ENCODE measurements at regions not wholly inside any gene's neighbourhood (a gene's known extent, or its start where the extent isn't known, plus 50 kb on each side); places are given as distances from the start of the nearest gene placed in this dataset.

DNA sequence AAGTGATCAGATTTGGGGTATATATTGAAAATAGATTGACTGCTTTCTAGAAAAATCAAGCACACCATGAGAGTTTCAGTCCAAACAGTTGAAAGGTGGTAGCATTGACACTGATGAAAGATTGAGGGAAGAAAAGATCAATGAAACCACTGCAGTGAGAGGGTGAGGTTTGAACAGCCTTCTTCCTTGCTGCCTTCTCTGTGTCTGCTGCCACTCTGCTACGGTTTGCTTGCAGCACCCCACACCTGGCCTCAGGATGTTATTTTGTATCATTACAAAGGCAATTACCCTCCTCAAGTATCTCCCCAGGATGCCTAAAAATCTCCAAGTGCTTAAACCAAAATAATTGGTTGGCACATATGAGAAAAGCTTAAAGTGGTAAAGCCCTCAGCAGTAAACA, 683.6 kb upstream of the ARPP21 start:
- DNase-seq (ENCODE audit: low read depth) = no peak
- TF ChIP-seq CTCF (conservative IDR thresholded peaks at IDR 0.05; ENCODE audit: low read depth, low read length) = no peak
- no peak overlapping the region for H3K4me3 ChIP-seq (ENCODE audit: low read depth, low read length)

- no peak for DNase-seq (ENCODE audit: low read depth)
- no peak for TF ChIP-seq CTCF (conservative IDR thresholded peaks at IDR 0.05; ENCODE audit: low read depth, low read length)
Measured at GRCh38 chr3:34956511-34956910, 682.8 kb upstream of the ARPP21 start.

GRCh38 chr3:34957677-34958076, 681.6 kb upstream of the ARPP21 start:
- no peak for DNase-seq (ENCODE audit: low read depth)
- TF ChIP-seq CTCF (conservative IDR thresholded peaks at IDR 0.05; ENCODE audit: low read depth, low read length) = no peak
- no peak overlapping the region for H3K4me3 ChIP-seq (ENCODE audit: low read depth, low read length)

More at GRCh38 chr3:34956511-34956910, 682.8 kb upstream of the ARPP21 start:
- no peak overlapping the region for H3K4me3 ChIP-seq (ENCODE audit: low read depth, low read length)

- no peak overlapping the region for H3K4me3 ChIP-seq (ENCODE audit: low read depth, low read length)
- no peak for DNase-seq (ENCODE audit: low read depth)
- TF ChIP-seq CTCF (conservative IDR thresholded peaks at IDR 0.05; ENCODE audit: low read depth, low read length) = peak; percentile 40
Measured at GRCh38 chr3:34969513-34969912, 669.8 kb upstream of the ARPP21 start.

DNA sequence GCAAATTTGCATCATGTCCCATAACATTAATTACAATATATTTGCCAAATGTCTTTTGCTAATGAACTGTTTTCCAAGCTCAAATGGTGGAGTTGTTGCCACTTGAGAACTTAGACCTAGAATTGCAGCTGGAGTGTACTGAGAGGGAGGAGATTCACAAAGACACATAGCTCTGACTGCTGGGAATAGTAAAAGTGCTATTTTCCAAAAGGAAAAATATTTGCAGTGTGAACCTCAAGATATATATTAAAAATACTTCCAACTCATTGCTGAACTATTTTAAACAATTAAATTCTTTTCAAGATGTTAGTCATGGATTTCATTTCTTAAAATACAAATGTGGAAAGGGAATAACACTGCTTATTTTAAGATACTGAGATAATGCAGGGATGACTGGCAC, 666.8 kb upstream of the ARPP21 start:
- H3K4me3 ChIP-seq (ENCODE audit: low read depth, low read length) = no peak overlapping the region
- TF ChIP-seq CTCF (conservative IDR thresholded peaks at IDR 0.05; ENCODE audit: low read depth, low read length) = no peak
- no peak for DNase-seq (ENCODE audit: low read depth)

- no peak for DNase-seq (ENCODE audit: low read depth)
- no peak for TF ChIP-seq CTCF (conservative IDR thresholded peaks at IDR 0.05; ENCODE audit: low read depth, low read length)
- no peak overlapping the region for H3K4me3 ChIP-seq (ENCODE audit: low read depth, low read length)
Measured at GRCh38 chr3:34973586-34973985, 665.7 kb upstream of the ARPP21 start.

- no peak overlapping the region for H3K4me3 ChIP-seq (ENCODE audit: low read depth, low read length)
- no peak for TF ChIP-seq CTCF (conservative IDR thresholded peaks at IDR 0.05; ENCODE audit: low read depth, low read length)
- no peak for DNase-seq (ENCODE audit: low read depth)
Measured at GRCh38 chr3:34983631-34984030, 655.7 kb upstream of the ARPP21 start.
